Activated CD8-positive, alpha-beta memory T cell treated with anti-CD3 and anti-CD28 coated beads, Interleukin-2, amount 10 ng/mL, durations not matched to agents 7 days and 5 days (primary cell): ENCODE measurements at regions not wholly inside any gene's neighbourhood (a gene's known extent, or its start where the extent isn't known, plus 50 kb on each side); places are given as distances from the start of the nearest gene placed in this dataset.

ENCODE experiments used
- ATAC-seq: fragments of 150-1000 bp; cut with Tn5 transposase; one replicate; pipeline ENCODE4 v1.10.0; 2021; ENCODE audit warnings: moderate library complexity
- CTCF ChIA-PET: fragments of 350-600 bp; sonication (Branson Sonifier 250); formaldehyde crosslinking; loops from one replicate; lab custom pipeline; 2021; ENCODE audit warnings: antibody characterized with exemption; lab: Charles Lee
- DNase-seq: peaks from one replicate; pipeline ENCODE4 v3.0.0-alpha.2; 2020
- H3K27ac Mint-ChIP-seq: one replicate; pipeline ENCODE4 v1.8.0; 2021; ENCODE audit warnings: mild to moderate bottlenecking, mixed read lengths
- H3K27me3 Mint-ChIP-seq: one replicate; pipeline ENCODE4 v1.8.0; 2021; ENCODE audit warnings: mixed read lengths
- H3K36me3 Mint-ChIP-seq: one replicate; pipeline ENCODE4 v1.8.0; 2021; ENCODE audit warnings: mild to moderate bottlenecking, mixed read lengths
- H3K4me1 Mint-ChIP-seq: one replicate; pipeline ENCODE4 v1.8.0; 2021; ENCODE audit warnings: mixed read lengths
- H3K4me3 Mint-ChIP-seq: one replicate; pipeline ENCODE4 v1.8.0; 2021; ENCODE audit warnings: mild to moderate bottlenecking, moderate library complexity, mixed read lengths
- H3K9me3 Mint-ChIP-seq: one replicate; pipeline ENCODE4 v1.8.0; 2022; ENCODE audit warnings: low read depth, mixed read lengths

GRCh38 chr17:71276079-71276478 lies 844.7 kb upstream of the SOX9 start:
- CTCF ChIA-PET: no interaction called here
- DNase-seq: no peak
- Mint-ChIP-seq H3K27me3 (no peaks in the 10 kb centered on the region), H3K4me3 (no peak overlapping the region), H3K4me1 (no peaks in the 10 kb centered on the region), H3K27ac (no peak overlapping the region), H3K36me3 (no peaks in the 10 kb centered on the region), H3K9me3 (peaks cover 9% of the 10 kb centered on the region)
- ATAC-seq: no peak

DNA sequence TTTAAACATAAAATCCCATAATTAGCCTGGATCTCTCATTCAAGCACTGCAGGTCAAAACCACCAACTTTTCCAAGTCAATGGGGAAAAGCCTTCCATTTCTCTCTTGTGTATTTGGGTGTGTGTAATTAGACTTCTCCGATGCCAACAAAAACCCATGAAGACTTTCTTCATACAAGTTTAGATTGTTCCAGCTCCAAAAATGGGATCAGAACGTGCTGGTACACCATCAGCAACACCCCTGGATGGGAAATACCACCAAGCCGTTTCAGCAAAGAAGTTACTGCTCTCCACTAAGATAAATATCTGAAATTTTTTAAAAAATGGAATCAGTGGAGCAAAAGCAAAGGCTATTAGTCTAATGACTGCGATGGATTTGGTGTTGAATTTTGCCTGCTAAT lies 837.3 kb upstream of the SOX9 start:
- peaks cover 5% of the 10 kb centered on the region for H3K9me3 Mint-ChIP-seq
- H3K27me3 Mint-ChIP-seq: no peaks in the 10 kb centered on the region
- CTCF ChIA-PET: no interaction called here
- H3K4me3 Mint-ChIP-seq: no peak overlapping the region
- DNase-seq (no peak), ATAC-seq (no peak)
- no peaks in the 10 kb centered on the region for H3K4me1 Mint-ChIP-seq
- no peaks in the 10 kb centered on the region for H3K36me3 Mint-ChIP-seq
- H3K27ac Mint-ChIP-seq: no peak overlapping the region

DNA sequence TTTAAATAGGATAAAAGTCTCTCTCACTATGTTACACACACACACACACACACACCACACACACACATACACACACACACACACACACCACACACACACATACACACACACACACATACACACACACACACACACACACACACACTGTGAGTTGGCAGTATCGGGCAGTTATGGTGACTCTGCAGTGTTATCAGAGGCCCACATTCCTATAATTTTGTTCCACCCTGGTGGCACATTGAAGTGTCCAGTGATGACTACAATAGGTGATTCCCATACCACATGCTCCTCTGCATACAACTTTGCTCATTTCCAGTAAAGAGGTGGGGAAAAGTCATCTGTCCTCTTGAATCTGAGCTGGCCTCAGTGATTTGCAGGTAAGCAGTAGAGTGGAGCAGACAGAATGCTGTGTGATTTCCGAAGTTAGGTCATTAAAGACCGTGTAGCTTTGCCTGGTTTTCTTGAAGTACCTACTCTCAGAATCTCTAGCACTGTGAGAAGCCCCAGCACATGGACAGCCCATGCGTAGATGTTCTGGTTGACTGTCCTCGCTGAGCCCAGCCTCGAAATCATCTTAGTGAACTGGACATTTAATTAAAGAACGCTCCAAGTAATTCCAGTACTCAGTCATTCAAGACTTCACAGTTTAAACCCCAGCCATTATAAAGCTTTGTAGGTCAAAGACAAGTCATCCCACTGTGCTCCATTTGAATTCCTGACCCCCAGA lies 836.6 kb upstream of the SOX9 start:
- CTCF ChIA-PET: no interaction called here
- peaks cover 10% of the 10 kb centered on the region for H3K9me3 Mint-ChIP-seq
- H3K36me3 Mint-ChIP-seq: no peaks in the 10 kb centered on the region
- no peak for DNase-seq
- H3K4me1 Mint-ChIP-seq: no peaks in the 10 kb centered on the region
- no peak overlapping the region for H3K27ac Mint-ChIP-seq
- no peaks in the 10 kb centered on the region for H3K27me3 Mint-ChIP-seq
- ATAC-seq: no peak
- H3K4me3 Mint-ChIP-seq: no peak overlapping the region

DNA sequence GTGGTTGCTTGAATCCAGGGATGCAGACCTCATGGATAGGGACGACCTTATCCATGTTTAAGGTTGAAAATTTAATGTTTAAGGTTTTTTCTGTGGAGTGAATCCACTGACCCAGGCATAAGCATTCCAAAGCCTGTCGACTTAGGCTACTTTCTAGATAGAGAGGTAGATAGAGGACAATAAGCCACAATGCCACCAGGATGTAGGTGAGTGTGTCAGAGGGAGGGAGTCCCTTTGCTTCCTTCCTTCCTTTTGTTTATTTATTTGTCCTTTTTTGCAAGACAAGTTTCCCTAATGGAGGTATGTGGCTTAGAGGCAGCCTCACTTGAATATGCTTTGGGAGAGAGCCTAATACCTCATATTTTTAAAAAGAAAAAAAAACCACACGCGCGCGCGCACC lies 834.2 kb upstream of the SOX9 start:
- H3K4me1 Mint-ChIP-seq: no peaks in the 10 kb centered on the region
- ATAC-seq (no peak), DNase-seq (no peak)
- H3K9me3 Mint-ChIP-seq: peaks cover 11% of the 10 kb centered on the region
- H3K4me3 Mint-ChIP-seq: no peak overlapping the region
- CTCF ChIA-PET: no interaction called here
- H3K36me3 Mint-ChIP-seq: no peaks in the 10 kb centered on the region
- no peak overlapping the region for H3K27ac Mint-ChIP-seq
- H3K27me3 Mint-ChIP-seq: no peaks in the 10 kb centered on the region

GRCh38 chr17:71287071-71287823 lies 833.6 kb upstream of the SOX9 start:
- DNase-seq (no peak), ATAC-seq (no peak)
- H3K27me3 Mint-ChIP-seq: no peaks in the 10 kb centered on the region
- CTCF ChIA-PET: no interaction called here
- H3K9me3 Mint-ChIP-seq: peaks cover 10% of the 10 kb centered on the region
- no peaks in the 10 kb centered on the region for H3K4me1 Mint-ChIP-seq
- H3K4me3 Mint-ChIP-seq: no peak overlapping the region
- no peak overlapping the region for H3K27ac Mint-ChIP-seq
- H3K36me3 Mint-ChIP-seq: no peaks in the 10 kb centered on the region

GRCh38 chr17:71292006-71292405 lies 828.8 kb upstream of the SOX9 start:
- Mint-ChIP-seq H3K9me3 (peaks cover 15% of the 10 kb centered on the region), H3K36me3 (no peaks in the 10 kb centered on the region), H3K27me3 (no peaks in the 10 kb centered on the region), H3K27ac (no peak overlapping the region), H3K4me3 (no peak overlapping the region), H3K4me1 (no peaks in the 10 kb centered on the region)
- no peak for ATAC-seq
- CTCF ChIA-PET: no interaction called here
- DNase-seq: no peak

DNA sequence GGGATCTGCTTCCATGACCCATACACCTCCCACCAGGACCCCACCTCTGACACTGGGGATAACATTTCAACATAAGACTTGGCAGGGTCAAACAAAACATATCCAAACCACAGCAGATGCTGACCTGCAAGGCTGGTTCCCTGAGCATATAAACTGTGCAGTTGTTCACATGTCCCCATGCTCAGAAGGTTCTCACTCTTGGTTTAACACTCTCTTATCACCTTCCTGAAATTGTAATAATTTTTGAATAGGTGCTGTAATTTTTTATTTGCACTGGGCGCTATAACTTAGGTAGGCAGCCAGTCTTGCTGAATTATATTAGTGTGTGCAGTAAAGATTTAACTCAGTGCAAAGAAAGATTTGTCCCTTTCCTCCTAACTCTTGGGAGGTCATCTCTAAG lies 824.8 kb upstream of the SOX9 start:
- Mint-ChIP-seq H3K4me1 (no peaks in the 10 kb centered on the region), H3K36me3 (no peaks in the 10 kb centered on the region), H3K27ac (no peak overlapping the region), H3K27me3 (no peaks in the 10 kb centered on the region), H3K4me3 (no peak overlapping the region), H3K9me3 (peaks cover 8% of the 10 kb centered on the region)
- ATAC-seq: no peak
- CTCF ChIA-PET: no interaction called here
- DNase-seq: no peak

DNA sequence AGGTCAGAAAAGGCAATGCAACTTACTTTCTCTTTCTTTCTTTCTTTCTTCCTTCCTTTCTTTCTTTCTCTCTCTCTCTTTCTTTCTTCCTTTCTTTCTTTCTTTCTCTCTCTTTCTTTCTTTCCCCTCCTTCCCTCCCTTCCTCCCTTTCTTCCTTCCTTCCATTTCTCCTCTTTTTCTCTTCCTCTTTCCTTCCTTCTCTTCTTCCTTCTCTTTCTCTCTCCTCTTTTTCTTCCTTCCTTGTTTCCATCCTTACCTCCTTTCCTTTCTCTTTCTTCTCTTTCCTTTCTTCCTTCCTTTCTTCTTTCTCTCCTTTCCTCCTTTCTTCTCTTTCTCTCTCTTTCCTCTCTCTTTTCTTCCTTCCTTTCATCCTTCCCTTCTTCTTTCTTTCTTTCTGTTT lies 819.8 kb upstream of the SOX9 start:
- CTCF ChIA-PET: no interaction called here
- H3K27me3 Mint-ChIP-seq: no peaks in the 10 kb centered on the region
- H3K36me3 Mint-ChIP-seq: no peaks in the 10 kb centered on the region
- DNase-seq (no peak), ATAC-seq (no peak)
- no peaks in the 10 kb centered on the region for H3K4me1 Mint-ChIP-seq
- H3K4me3 Mint-ChIP-seq: no peak overlapping the region
- no peak overlapping the region for H3K27ac Mint-ChIP-seq
- peaks cover 9% of the 10 kb centered on the region for H3K9me3 Mint-ChIP-seq

GRCh38 chr17:71302721-71303549 lies 817.9 kb upstream of the SOX9 start:
- H3K36me3 Mint-ChIP-seq: no peaks in the 10 kb centered on the region
- DNase-seq: no peak
- H3K4me1 Mint-ChIP-seq: no peaks in the 10 kb centered on the region
- peaks cover 9% of the 10 kb centered on the region for H3K9me3 Mint-ChIP-seq
- no peak for ATAC-seq
- CTCF ChIA-PET: no interaction called here
- H3K27me3 Mint-ChIP-seq: no peaks in the 10 kb centered on the region
- H3K27ac Mint-ChIP-seq: no peak overlapping the region
- H3K4me3 Mint-ChIP-seq: no peak overlapping the region

- Mint-ChIP-seq H3K4me3 (no peak overlapping the region), H3K27me3 (no peaks in the 10 kb centered on the region), H3K27ac (no peak overlapping the region), H3K4me1 (no peaks in the 10 kb centered on the region), H3K36me3 (no peaks in the 10 kb centered on the region), H3K9me3 (peaks cover 13% of the 10 kb centered on the region)
- CTCF ChIA-PET: no interaction called here
- DNase-seq (no peak), ATAC-seq (no peak)
These were observed 816.2 kb upstream of the SOX9 start for GRCh38 chr17:71304498-71305158.

DNA sequence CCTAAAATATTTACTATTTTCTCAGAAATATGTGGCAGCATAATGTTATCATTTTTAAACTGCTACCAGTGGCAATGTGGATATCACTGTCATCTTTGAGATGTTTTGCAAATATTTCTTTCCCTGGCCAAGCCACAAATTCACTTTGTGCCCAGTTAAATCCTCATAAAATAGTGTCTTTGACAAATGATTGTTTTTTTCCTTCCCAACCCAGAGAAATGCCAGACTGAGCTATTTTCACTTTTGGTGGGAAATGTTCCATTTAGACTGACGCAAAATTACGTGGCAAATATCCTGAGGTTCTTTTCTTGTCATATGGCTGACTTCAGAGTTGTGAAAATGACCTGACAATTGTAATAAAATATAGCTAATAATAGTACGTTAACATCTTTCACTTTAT lies 807.0 kb upstream of the SOX9 start:
- ATAC-seq: no peak
- Mint-ChIP-seq H3K27ac (no peak overlapping the region), H3K9me3 (peaks cover 5% of the 10 kb centered on the region), H3K4me1 (no peaks in the 10 kb centered on the region), H3K27me3 (no peaks in the 10 kb centered on the region), H3K36me3 (no peaks in the 10 kb centered on the region), H3K4me3 (no peak overlapping the region)
- CTCF ChIA-PET: no interaction called here
- DNase-seq: no peak

GRCh38 chr17:71315568-71315967 lies 805.3 kb upstream of the SOX9 start:
- DNase-seq (no peak), ATAC-seq (no peak)
- no peaks in the 10 kb centered on the region for H3K27me3 Mint-ChIP-seq
- no peaks in the 10 kb centered on the region for H3K4me1 Mint-ChIP-seq
- H3K9me3 Mint-ChIP-seq: peaks cover 3% of the 10 kb centered on the region
- H3K27ac Mint-ChIP-seq: no peak overlapping the region
- no peaks in the 10 kb centered on the region for H3K36me3 Mint-ChIP-seq
- CTCF ChIA-PET: no interaction called here
- no peak overlapping the region for H3K4me3 Mint-ChIP-seq

- H3K36me3 Mint-ChIP-seq: no peaks in the 10 kb centered on the region
- H3K4me3 Mint-ChIP-seq: no peak overlapping the region
- H3K4me1 Mint-ChIP-seq: no peaks in the 10 kb centered on the region
- H3K27ac Mint-ChIP-seq: no peak overlapping the region
- ATAC-seq (no peak), DNase-seq (no peak)
- H3K27me3 Mint-ChIP-seq: no peaks in the 10 kb centered on the region
- CTCF ChIA-PET: no interaction called here
- peaks cover 6% of the 10 kb centered on the region for H3K9me3 Mint-ChIP-seq
These were observed 804.5 kb upstream of the SOX9 start for GRCh38 chr17:71316176-71316897.
